Right renal pelvis (tissue), 4 donors: ENCODE measurements at regions not wholly inside any gene's neighbourhood (a gene's known extent, or its start where the extent isn't known, plus 50 kb on each side); places are given as distances from the start of the nearest gene placed in this dataset.
"Not testable (repeated sequence)": the region's sequence is repeated elsewhere in the genome, so short reads cannot be mapped to it uniquely, and the experiment has no call there.

Experiments
- DNase-seq, 4 donors: peaks; one replicate each; pipeline ENCODE4 v3.0.0-alpha.2; 2013; ENCODE audit warnings: low read depth in 4 of 4, low spot score in 3 of 4, missing footprints in 1 of 4

- no peak for DNase-seq
These were observed 490.5 kb upstream of the ADGRL2 start for GRCh38 chr1:81310250-81310649.

- DNase-seq = no peak
These were observed 492.5 kb upstream of the ADGRL2 start for GRCh38 chr1:81308191-81308590.

- no peak for DNase-seq
These were observed 492.9 kb upstream of the ADGRL2 start for GRCh38 chr1:81307786-81308185.

GRCh38 chr1:81305997-81306452 lies 494.7 kb upstream of the ADGRL2 start:
- peak; percentile 39 to 60 (median 44) for DNase-seq

DNA sequence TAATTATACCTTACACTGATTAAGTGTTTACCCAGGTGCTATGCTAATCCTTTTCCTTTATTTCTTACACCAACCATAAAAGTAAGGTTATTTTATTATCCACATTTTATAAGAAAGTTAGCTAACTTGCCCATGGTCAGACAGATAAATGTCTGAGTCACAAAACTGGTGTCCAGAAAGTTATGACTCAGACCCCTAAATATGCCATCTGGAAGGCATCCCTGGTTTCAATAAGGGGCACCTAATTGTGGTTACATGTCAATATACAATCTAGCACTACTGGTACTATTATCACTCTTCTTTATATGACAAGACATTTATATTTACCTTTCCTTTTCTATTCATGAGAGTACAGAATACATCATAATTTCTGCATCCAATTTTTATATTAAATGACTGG lies 496.5 kb upstream of the ADGRL2 start:
- no peak for DNase-seq

DNA sequence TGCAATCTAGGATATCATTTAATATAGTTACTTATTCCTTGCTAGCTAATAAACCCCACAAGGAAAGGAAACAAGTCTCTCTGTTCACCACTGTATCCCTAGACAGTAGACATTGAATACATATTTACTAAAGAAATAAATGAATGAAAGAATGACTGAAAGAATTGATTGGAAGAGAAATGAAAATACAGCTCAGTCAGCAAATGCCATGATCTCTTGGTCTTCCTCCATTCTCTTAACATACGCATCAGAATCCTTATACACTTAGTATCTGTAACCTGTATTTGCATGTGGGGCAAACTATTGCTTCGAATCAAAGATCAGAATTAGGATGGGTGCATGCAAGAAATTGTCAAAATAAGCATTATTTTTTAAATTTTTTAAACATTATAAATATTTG lies 500.8 kb upstream of the ADGRL2 start:
- no peak for DNase-seq

GRCh38 chr1:81298266-81298665 lies 502.5 kb upstream of the ADGRL2 start:
- no peak for DNase-seq

DNA sequence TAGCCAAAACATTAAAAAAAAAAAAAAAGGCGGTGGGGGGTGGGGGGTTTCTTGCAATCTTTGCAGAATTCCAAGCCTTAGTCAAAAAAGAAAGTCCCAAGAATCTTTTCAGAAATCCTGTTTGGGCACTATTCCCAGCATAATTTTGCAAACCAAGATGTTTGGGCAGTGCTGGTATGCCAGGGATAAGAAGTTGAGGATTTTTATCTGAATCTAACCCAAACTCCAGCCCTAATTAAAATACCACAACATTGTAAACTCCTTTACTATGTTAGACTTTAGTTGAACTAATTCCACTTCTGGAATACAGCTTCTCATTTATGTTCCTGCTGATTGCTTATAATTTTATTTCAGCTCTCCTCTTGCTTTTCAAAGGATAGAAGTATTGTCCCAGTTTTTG lies 504.1 kb upstream of the ADGRL2 start:
- DNase-seq = no peak

GRCh38 chr1:81290326-81290725 lies 510.4 kb upstream of the ADGRL2 start:
- no peak for DNase-seq

DNA sequence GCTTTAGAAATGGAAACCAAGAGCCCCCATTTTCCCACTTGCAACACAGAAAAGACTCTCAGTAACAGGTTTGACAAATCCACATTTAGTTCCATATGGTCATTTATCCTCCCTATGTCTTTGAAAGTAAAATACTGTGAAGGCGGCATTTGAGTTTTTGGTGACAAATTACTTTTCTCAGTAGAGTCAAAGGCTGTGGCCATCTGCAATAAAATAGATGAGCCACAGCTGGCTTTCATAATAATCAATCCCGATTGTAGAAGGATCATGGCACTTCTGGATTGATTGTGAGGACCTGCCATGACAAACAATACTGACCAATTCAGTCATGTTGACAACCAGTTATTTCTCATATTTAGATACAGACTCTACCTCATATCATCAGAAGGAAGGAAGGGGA lies 512.0 kb upstream of the ADGRL2 start:
- no peak for DNase-seq

DNA sequence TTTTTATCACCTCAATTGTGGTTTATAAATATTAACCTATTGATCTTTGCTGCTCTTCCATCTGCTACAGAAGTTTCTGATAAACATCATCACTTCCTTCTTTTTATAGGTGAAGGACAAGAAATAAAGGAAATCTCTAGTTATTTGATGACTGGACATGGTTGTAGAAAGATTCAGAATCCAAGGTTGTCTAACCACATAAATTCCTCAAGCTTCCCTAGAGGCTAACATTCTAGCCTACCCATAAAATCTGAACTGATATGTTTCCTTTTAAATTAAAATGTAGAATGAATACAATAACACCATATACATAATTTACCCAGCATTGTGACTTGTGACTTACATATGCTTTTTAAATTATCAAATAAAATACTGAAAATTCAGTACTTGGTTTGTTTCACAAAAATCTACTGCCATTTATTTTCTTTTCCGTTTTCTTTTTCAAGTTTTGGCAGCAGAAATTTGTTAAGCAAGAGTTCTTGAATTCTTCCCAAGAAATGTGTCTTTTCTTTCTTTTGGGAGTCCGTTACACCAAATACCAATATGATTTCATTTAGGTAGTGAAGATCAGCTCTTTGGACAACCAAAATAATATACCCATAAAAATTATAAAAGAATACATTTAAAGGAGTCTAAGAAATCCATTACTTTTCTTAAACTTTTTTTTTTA lies 513.2 kb upstream of the ADGRL2 start:
- no peak for DNase-seq

DNA sequence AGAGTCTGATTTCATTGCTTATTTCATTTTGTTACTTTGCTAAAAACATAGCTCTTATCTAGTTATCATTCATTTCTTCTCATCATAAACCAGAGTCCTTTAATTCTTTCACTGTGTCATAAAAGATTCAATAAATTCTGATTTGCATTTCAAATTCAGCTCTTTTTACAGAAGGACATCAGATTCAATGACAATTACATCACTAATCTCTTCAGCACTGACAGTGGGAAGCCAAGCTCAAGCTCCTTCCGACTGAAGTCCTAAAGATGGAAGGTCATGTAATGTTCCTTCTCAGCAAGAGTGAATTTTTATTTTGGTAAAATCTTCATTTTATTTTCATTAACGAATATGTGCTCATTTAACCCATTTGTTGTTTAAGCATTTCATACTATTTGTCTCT lies 530.7 kb upstream of the ADGRL2 start:
- no peak for DNase-seq

GRCh38 chr1:81264976-81265375 lies 535.8 kb upstream of the ADGRL2 start:
- no peak for DNase-seq

DNA sequence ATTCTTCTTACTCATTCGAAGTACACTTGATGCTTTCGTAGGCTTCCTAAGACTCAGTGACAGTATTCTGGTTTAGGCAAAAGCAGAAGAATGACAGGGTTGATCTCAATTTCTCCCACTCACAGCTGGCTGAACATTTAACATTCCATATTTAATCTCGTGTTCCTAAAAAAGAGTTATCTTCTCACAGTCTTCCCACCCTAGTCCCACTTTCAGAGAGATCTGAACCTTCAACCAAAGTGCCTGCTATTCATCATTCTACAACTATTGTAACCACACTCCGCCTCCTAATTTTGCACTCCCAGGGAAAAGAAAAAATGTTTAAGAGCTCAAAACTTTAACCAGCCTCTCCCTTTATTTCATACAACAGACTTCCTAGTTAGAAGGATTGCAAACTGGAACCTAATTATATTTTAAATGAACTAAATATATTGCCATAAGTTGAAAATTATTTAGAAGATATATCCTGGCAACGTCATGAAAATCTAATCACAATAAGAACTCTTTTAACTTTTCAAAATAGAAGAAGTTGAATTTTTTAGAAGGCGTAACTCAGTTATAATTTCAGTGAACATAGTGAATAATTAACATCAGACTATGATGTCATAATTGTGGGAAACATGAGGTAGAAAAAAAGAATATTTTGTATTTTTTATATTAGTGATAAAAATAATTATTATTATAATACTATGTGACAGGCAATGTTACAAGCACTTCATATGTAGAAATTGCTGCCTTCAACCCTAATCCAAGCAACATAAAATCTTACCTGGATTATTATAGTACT lies 540.9 kb upstream of the ADGRL2 start:
- DNase-seq = no peak

DNA sequence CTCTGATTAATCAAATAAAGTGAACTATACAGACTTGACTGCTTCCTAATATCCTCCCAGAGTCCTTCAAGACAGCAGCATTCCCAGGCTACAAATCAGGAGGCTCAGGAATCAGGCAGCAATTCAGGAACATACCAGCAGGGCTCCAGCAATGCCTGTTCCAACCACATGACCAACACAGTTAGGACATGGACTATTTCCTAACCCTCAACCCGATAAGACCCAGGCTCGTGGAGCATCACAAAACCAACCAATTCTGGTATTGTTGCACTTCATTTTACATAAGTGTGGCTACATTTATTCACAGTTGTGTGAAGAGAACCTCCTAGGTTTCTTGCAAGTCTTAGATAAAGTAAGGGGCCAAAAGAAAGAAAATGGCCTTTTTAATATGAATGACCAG lies 546.2 kb upstream of the ADGRL2 start:
- DNase-seq = no peak

DNA sequence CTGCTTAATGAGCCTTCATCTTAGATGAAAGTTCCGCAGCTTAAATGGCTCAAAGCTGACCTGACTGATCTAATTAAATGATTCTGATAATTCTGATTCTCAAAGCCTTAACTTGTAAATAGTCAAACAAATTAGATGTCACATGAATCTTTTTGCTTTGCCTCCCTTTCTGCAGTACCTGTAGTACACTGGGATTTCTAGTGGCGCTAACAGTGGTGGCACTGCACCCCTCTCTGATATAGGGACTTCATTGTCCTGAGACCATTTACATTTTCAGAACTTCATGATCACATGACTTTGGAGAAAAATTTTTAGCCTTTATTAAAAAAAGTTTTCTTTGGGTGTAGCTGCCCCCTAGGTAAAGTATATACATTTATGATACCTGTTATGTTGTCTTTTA lies 546.7 kb upstream of the ADGRL2 start:
- no peak for DNase-seq

- no peak for DNase-seq
These were observed 548.1 kb upstream of the ADGRL2 start for GRCh38 chr1:81252471-81253151.

DNA sequence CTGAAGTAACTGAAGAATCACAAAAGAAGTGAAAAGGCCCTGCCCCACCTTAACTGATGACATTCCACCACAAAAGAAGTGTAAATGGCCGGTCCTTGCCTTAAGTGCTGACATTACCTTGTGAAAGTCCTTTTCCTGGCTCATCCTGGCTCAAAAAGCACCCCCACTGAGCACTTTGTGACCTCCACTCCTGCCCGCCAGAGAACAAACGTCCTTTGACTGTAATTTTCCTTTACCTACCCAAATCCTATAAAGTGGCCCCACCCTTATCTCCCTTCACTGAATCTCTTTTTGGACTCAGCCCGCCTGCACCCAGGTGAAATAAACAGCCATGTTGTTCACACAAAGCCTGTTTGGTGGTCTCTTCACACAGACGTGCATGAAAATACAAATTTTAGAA lies 549.9 kb upstream of the ADGRL2 start:
- not testable (repeated sequence) for DNase-seq

DNA sequence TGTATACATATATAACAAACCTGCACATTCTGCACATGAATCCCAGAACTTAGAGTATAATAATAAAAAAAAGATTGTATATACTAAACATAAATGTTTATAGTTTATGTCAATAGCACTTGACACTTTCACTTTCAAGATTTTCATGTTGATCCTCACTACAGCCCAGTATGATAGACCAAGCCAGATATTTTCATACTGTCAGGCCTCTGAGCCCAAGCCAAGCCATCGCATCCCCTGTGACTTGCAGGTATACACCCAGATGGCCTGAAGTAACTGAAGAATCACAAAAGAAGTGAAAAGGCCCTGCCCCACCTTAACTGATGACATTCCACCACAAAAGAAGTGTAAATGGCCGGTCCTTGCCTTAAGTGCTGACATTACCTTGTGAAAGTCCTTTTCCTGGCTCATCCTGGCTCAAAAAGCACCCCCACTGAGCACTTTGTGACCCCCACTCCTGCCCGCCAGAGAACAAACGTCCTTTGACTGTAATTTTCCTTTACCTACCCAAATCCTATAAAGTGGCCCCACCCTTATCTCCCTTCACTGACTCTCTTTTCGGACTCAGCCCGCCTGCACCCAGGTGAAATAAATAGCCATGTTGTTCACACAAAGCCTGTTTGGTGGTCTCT lies 555.5 kb upstream of the ADGRL2 start:
- not testable (repeated sequence) for DNase-seq

- not testable (repeated sequence) for DNase-seq
These were observed 556.1 kb upstream of the ADGRL2 start for GRCh38 chr1:81244612-81245011.

GRCh38 chr1:81242103-81242502 lies 558.6 kb upstream of the ADGRL2 start:
- DNase-seq = no peak
